HG03378 (cell line): ENCODE measurements at regions not wholly inside any gene's neighbourhood (a gene's known extent, or its start where the extent isn't known, plus 50 kb on each side); places are given as distances from the start of the nearest gene placed in this dataset.
"Not testable (repeated sequence)": the region's sequence is repeated elsewhere in the genome, so short reads cannot be mapped to it uniquely, and the experiment has no call there.

Experiments used
- ATAC-seq: cut with Tn5 transposase; IDR thresholded peaks from one replicate; pipeline ENCODE4 v1.9.1; 2021; ENCODE audit warnings: mild to moderate bottlenecking, moderate library complexity; ENCODE audit not compliant: unreplicated experiment

- ATAC-seq: no peak
Observed at GRCh38 chr12:46499226-46499625, 126.7 kb upstream of the SLC38A2 start.

DNA sequence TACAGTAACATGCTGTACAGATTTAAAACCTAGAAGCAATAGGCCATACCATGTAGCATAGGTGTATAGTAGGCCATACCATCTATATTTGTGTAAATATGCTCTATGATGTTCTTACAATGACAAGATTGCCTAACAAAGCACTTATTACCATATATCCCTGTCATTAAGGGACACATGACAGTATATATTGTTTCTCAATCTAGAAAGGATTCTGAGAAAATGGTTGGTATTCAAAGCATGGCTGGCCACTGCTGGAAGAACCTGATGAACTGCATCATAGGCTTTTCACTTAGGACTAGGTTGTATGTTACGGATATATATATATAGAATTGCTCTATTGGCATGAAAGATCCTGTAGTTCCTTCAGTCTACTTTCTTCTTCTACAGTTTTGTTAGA, 125.2 kb upstream of the SLC38A2 start:
- ATAC-seq: no peak

DNA sequence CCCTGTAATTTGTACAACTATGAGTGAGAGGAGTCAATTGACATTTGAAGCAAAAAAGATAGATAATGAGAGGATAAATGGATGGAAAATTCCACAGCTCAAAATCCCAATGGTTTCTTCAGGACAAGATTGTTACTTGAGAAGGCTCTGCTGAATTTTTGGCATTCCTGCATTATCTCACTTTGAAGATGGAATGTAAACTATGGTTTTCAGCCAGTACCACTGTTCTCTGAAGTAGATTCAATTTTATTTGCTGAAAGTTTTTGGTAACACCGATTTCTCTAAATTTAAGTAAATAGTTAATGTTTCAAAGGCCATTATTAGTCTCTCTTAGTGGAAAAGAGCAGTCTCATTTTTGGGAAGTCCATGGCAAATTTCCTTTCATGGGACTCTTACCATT, 121.9 kb upstream of the SLC38A2 start:
- ATAC-seq: no peak

DNA sequence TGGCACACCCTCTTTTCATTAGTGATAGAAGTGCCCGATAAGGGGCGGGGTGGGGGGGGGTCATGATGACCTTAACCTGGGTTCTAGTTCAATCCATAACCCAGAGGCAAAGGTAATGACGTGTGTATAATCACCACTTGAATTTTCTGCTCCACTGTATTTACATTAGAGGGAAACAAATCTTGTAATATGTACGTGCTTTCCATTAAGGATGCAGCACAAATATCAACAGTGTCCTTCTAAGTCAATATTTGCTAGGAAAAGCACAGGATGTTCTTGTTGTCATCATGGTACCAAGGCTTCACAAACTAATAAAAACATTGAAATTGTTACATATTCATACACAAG, 121.2 kb upstream of the SLC38A2 start:
- no peak for ATAC-seq

DNA sequence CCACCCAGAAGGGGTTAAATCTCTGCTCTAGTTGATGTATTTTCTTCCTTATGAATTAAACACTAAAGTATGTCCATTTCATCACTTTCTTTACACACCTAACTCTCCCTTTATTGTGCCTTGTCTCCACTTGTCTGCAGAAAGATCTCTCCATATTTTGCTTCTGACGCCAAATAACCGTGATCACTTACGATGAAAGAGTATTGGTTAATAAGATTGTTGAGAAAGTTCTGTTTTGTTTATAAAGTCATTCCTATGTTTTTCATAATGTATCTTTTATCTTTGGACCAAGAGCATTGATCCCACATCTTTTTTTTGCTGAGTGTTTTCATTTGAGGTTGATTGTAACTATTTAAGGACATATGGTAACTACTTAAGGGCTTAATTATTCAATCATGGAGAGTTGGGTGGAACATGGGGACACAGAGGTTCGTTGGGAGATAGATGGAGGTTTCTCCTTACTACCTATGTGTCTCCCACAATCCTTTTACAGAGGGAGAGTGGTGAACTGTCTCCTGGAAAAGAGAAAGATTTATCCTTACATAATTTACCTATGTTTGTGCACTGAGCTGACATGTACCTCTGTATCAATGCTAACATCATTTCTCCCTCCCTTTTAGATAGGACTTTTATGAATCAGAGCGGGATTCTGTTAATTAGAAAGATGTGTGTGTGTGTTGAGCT, 120.7 kb upstream of the SLC38A2 start:
- no peak for ATAC-seq

- ATAC-seq: no peak
Observed at GRCh38 chr12:46492471-46493085, 120.0 kb upstream of the SLC38A2 start.

- no peak for ATAC-seq
Observed at GRCh38 chr12:46491548-46491947, 119.0 kb upstream of the SLC38A2 start.

GRCh38 chr12:46490635-46491034, 118.1 kb upstream of the SLC38A2 start:
- no peak for ATAC-seq

DNA sequence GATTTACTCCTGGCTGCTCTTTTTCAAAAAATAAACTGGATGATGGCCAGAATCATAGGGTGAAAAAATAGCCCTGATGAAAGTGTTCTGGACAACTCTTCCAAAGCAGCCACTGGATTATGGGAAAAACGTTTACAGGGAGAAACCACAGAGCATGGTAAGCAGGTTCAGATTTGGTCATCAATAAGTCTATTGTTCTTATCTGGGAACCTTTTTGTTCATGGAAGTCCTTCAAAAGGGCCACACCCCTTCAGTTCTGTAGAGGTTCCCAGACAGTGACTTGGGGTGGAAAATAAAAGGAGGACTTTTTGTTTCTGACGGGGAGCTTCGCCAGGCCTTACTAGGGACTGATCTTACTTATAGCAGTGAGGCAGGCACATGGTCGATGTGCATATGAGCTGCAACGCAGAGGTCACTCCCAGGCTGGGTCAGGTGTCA, 117.4 kb upstream of the SLC38A2 start:
- no peak for ATAC-seq

DNA sequence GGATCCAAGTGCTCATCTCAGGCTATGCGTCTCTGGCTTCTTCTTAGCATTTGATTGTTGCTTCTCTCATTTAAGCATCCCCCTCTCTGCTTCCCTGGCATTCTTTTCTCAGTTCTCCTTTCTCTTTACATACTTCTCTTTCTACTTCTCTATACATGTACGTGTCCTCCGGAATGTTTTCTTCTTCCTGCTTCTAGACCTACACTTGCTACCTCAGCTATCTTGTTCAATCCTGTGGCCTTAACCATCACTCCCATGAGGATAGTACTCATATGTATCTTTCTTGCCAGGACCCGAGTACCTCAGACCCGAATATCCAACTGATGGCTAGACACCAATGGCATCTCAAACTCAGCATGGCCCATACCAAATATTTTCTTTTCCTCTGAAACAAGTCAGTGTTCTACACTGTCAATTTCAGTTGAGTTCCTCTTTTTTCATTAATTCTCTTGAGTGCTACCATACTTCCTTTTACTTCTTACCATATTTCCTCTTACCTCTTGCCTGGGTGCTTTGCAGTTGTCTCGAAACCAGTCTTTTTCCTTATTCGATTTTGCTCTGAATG, 115.1 kb upstream of the SLC38A2 start:
- peak; percentile 64 for ATAC-seq

GRCh38 chr12:46486588-46486987, 114.0 kb upstream of the SLC38A2 start:
- no peak for ATAC-seq

DNA sequence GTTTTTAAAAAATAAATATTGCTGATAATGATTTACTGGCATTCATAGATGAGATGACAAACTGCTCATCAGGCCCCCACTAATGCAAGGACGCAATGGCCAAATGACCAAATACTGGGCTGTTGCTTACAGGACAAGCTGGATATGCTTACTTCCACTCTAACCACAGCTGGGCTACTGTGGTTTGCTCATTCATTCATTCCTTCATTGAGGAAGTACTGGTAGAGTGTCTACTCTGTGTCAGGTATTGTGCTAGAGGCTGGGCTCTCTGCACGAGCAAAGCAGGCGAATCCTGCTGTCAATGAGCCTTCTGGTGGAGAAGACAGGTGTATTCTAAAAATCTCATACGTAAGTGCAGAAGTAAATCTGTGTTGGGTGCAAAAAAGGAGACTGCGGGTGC, 113.3 kb upstream of the SLC38A2 start:
- ATAC-seq: no peak

DNA sequence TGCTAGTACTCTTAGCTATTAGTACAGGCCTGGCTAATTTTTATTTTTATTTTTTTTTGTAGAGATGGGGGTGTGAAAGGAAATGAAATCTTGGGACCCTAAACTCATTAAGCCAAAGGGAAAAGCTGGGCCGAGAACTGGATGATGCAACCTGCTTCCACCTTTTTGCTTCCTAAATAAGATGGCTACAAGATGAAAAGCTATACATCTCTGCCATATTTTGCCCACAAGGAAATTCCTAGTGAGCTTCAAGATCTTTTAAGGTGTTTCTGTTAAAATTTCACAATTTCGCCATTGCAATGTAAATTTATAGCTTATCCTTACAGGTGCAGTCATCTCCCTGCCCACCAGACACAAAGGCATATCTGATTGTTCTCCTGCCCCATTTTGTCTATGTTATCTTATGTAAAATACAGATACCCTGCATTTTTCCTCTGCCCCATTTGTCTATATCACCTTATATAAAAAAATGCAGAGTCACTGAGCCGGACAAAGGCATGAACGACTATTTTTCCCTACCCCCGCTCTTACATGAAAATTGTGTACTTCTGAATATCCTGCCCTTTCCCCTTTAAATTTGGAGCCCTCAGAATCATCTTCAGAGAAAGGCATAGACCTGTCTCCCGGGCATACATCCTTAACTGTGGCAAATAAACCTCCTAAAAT, 112.0 kb upstream of the SLC38A2 start:
- no peak for ATAC-seq

- ATAC-seq: no peak
Observed at GRCh38 chr12:46483572-46484395, 111.2 kb upstream of the SLC38A2 start.

- no peak for ATAC-seq
Observed at GRCh38 chr12:46480724-46481123, 108.2 kb upstream of the SLC38A2 start.

DNA sequence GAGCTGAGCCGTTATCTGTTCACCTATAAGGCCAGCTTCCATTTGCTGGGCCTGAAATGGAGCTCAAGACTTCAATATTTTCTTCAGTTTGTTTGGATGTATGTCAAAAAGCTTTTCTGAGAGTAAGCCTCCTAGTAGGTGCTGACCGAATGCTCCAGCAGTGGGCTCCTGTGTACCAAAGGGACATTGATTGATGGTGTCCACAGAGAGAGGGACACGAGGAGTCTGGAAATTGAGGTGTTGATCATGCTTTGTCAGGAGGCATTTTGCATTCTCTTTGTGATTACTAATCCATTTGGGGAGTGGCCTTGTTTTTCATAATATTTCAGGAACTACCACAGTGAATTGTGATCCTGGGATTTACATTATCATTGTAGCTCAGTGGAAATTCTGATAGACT, 107.7 kb upstream of the SLC38A2 start:
- no peak for ATAC-seq

DNA sequence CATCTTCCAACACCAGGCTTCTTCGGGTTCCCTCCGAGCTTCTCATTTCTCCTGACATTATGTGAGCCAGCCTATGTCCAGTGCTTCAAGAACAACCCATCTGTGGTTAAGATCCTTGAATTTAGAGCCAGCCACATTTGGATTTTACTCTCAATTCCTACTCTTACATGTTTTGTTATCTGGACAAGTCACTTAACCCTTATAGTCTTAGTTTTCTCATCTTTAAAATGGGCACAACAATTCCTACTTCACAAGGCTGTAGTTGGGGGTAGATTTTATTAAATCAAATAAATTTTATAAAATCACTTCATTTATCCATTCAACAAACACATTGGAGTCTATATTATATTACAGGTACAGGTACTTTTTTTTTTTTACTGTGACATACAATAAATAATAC, 105.5 kb upstream of the SLC38A2 start:
- ATAC-seq: no peak

- ATAC-seq: no peak
Observed at GRCh38 chr12:46477541-46477940, 105.0 kb upstream of the SLC38A2 start.

DNA sequence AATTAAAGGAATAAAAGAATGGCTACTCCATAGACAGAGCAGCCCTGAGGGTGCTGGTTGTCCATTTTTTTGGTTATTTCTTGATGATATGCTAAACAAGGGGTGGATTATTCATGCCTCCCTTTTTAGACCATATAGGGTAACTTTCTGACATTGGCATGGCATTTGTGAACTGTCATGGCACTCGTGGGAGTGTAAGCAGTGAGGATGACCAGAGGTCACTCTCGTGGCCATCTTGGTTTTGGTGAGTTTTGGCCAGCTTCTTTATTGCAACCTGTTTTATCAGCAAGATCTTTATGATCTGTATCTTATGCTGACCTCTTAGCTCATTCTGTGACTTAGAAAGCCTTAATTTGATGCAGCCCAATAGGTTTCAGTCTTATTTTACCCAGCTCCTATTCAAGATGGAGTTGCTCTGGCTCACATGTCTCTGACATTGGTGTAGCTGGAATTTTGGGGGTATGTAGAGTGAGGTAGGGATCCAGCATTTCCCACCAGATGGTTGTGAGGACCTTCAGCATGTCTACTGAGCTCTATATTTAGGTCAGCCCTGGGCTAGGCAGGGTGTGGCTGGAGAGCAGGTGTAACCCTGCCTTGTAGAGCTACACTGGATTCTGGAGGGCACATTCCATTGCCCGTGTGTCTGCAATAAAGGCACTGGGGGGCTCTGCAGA, 103.5 kb upstream of the SLC38A2 start:
- no peak for ATAC-seq

DNA sequence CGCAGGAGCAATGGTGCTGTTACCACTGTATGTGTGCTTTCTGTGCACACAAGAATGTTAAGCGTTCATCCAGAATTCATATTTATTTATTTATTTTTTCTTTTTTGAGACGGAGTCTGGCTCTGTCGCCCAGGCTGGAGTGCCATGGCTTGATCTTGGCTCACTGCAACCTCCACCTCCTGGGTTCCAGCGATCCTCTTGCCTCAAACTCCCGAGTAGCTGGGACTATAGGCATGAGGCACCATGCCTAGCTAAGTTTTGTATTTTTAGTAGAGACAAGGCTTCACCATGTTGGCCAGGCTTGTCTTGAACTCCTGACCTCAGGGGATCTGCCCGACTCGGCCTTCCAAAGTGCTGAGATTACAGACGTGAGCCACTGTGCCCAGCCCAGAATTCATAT, 101.8 kb upstream of the SLC38A2 start:
- not testable (repeated sequence) for ATAC-seq
